B cell (primary cell): ENCODE measurements at regions not wholly inside any gene's neighbourhood (a gene's known extent, or its start where the extent isn't known, plus 50 kb on each side); places are given as distances from the start of the nearest gene placed in this dataset.

Experiments
- CTCF ChIP-seq: fragments of 200-600 bp; IDR thresholded peaks from one replicate; pipeline ENCODE4 v1.8.0; 2022; ENCODE audit warnings: antibody characterized with exemption, mild to moderate bottlenecking
- EZH2 ChIP-seq: IDR thresholded peaks from 2 replicates; pipeline ENCODE4 v1.6.1; 2012; ENCODE audit warnings: borderline replicate concordance, low read depth, mild to moderate bottlenecking, moderate library complexity, low read length; ENCODE audit not compliant: insufficient read depth, poor library complexity, severe bottlenecking

GRCh38 chr20:56827763-56828162, 198.7 kb downstream of the TFAP2C start:
- TF ChIP-seq CTCF (no peak), EZH2 (no peak)
